HG03045 (cell line): ENCODE measurements at regions not wholly inside any gene's neighbourhood (a gene's known extent, or its start where the extent isn't known, plus 50 kb on each side); places are given as distances from the start of the nearest gene placed in this dataset.
"Not testable (repeated sequence)": the region's sequence is repeated elsewhere in the genome, so short reads cannot be mapped to it uniquely, and the experiment has no call there.

ENCODE experiments used
- ATAC-seq: cut with Tn5 transposase; IDR thresholded peaks from one replicate; pipeline ENCODE4 v1.9.1; 2021; ENCODE audit warnings: mild to moderate bottlenecking, moderate library complexity; ENCODE audit not compliant: unreplicated experiment

- no peak for ATAC-seq
These were observed 539.6 kb downstream of the SATB2 start for GRCh38 chr2:198917926-198918720.

- ATAC-seq = no peak
These were observed 540.5 kb downstream of the SATB2 start for GRCh38 chr2:198917275-198917674.

- ATAC-seq = no peak
These were observed 541.1 kb downstream of the SATB2 start for GRCh38 chr2:198916548-198917080.

GRCh38 chr2:198913394-198914152, 544.2 kb downstream of the SATB2 start:
- peak; percentile 99 for ATAC-seq

- ATAC-seq = no peak
These were observed 548.0 kb downstream of the SATB2 start for GRCh38 chr2:198909525-198910267.

GRCh38 chr2:198905881-198906612, 551.7 kb downstream of the SATB2 start:
- ATAC-seq = no peak

GRCh38 chr2:198901894-198902293, 555.8 kb downstream of the SATB2 start:
- ATAC-seq = no peak

GRCh38 chr2:198900141-198900540, 557.6 kb downstream of the SATB2 start:
- ATAC-seq = no peak

- ATAC-seq = no peak
These were observed 567.2 kb downstream of the SATB2 start for GRCh38 chr2:198890490-198890889.

GRCh38 chr2:198883604-198884003, 574.1 kb downstream of the SATB2 start:
- ATAC-seq = no peak

GRCh38 chr2:198880986-198881385, 576.8 kb downstream of the SATB2 start:
- no peak for ATAC-seq

- no peak for ATAC-seq
These were observed 577.3 kb downstream of the SATB2 start for GRCh38 chr2:198880421-198880820.

- peak; percentile 88 for ATAC-seq
These were observed 583.3 kb downstream of the SATB2 start for GRCh38 chr2:198874472-198874858.

- ATAC-seq = peak; percentile 22
These were observed 584.0 kb downstream of the SATB2 start for GRCh38 chr2:198873503-198874471.

- no peak for ATAC-seq
These were observed 594.1 kb downstream of the SATB2 start for GRCh38 chr2:198863655-198864054.

GRCh38 chr2:198861080-198861479, 596.7 kb downstream of the SATB2 start:
- ATAC-seq = no peak

- no peak for ATAC-seq
These were observed 600.5 kb downstream of the SATB2 start for GRCh38 chr2:198857246-198857645.

- not testable (repeated sequence) for ATAC-seq
These were observed 602.0 kb downstream of the SATB2 start for GRCh38 chr2:198855746-198856145.

- ATAC-seq = no peak
These were observed 605.5 kb downstream of the SATB2 start for GRCh38 chr2:198852248-198852647.
